ENCODE measurements at regions not wholly inside any gene's neighbourhood (a gene's known extent, or its start where the extent isn't known, plus 50 kb on each side); places are given as distances from the start of the nearest gene placed in this dataset.

- TF ChIP-seq POLR2A (IDR thresholded peaks at IDR 0.05; ENCODE audit: low read depth, low read length) (no peak), TAF1 (IDR thresholded peaks at IDR 0.05; ENCODE audit: borderline replicate concordance, low read depth, low read length) (no peak)
Measured at GRCh38 chr12:89278862-89279261, 73.4 kb downstream of the DUSP6 start.

Data from GM12892 (cell line).